ENCODE measurements at regions not wholly inside any gene's neighbourhood (a gene's known extent, or its start where the extent isn't known, plus 50 kb on each side); places are given as distances from the start of the nearest gene placed in this dataset.

DNA sequence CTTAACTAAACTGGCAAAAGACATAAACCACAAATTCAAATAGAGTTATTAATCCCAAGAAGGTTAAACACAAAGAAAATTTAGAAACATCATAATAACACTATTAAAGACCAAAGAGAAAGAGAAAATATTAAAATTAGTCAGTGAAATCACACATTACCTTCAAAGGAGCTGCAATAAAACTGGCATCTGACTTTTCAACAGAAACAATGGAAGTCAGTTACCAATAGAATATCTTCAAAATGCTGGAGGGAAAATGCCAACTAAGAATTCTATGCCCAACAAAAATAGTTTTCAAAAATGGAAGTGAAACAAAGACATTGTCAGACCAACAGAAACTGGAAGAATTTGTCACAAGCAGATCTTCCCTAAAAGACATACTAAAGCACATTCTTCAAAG is 68.7 kb upstream of the RNF7 start:
- no peak for ATAC-seq

DNA sequence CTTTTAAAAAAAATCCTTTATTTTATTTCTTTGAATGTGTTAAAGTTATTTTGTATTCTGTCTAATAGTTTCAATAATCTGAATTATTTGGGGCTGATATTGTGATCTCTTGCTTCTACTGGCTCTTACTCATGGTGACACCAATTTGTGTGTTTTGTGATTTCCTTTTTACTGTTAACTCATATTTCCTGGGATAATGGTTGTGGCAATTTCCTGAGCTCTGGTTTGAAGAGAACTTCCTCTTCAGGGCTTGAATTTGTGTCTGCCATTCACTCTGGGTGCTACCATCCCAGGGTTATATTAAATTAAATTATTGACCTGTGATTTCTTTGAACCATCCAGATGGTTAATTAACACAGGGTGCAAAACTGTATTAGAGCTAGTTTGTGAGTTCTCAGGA is 60.4 kb upstream of the RNF7 start:
- no peak for ATAC-seq

DNA sequence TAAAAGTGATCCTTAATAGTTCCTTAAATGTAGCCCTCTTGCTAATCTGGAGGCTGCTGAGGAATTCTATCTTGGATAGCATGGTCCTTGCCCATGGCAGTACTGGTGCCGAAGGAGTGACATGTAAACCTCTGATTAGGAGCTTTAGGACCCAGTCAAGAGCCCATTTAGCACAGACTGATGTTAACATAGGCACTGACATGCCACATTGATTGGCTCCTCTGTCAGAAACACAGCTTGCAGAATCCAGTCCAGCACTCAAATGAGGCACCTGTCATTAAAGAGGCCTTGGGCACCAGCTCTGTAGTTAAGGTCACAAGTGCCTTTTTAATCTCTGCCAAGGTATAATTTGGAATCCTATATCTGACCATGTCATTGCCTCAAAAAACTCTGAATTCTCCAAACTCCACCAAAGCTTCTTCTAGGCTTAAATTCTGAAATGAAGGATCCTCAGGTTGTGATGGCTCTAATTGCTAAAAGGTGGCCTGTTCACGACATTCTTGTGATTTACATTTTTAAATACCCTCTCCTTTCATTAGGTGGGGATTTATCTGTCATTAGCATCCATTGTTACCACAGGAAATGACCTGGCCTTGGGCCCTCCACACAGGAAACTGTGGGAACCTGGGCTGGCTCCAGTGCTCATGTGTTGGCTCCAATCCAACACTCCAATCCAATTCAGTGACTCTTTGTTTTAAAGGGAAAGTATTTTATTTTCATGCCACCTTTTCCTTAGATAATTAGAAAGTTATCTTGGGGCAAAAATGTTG is 57.3 kb upstream of the RNF7 start:
- no peak for ATAC-seq

DNA sequence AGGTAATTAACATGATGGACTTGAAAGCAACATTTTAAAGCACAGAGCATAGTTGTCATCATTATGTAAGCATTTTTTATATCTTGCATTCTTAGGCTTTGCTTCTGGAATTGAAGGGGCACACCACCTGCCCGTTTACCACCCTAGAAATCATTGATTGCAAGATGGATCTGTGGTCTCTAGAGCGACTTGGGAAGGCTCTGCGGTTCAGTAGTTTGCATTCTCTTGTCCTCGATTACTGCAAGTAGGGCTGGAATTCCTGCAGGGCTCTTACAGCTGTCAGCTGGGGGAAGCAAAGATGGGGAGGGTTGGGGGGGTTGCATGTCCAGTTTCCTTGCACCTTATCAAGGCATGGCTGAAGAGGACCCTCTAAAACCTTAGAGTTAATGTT is 56.7 kb upstream of the RNF7 start:
- no peak for ATAC-seq

DNA sequence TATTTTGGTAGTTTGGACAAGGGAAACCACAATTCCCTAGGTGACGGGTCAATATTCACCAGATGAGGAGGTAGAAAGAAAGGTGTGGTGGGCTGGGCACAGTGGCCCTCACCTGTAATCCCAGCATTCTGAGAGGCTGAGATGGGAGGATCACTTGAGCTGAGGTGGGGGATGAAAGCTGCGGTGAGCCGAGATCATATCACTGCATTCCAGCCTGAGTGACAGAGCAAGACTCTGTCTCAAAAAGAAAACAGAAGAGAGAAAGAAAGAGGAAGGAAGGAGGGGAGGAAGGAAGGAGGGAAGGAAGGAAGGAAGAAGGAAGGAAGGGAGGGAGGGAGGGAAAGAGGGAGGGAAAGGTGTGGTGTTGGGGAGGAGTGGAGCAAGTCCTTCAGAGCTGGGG is 56.1 kb upstream of the RNF7 start:
- ATAC-seq = no peak

DNA sequence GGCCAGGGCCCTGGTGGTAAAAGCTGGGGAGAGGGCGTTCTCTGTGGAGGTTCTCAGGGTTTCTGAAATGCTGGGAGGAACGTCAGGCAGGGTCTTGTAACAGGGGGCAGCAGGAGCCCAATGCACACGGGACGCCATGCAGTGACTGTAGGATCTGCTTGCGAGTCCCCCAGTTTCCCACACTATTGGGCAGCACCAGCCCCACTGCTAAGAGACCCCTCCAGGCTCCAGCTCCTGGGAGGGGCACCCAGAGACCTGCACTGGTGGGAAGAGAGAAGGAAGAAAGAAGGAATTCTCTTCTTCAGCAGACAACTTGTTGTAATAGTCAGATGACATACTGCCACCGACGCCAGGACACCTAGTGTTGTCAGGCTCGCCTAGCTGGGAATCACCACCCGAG is 55.2 kb upstream of the RNF7 start:
- no peak for ATAC-seq

DNA sequence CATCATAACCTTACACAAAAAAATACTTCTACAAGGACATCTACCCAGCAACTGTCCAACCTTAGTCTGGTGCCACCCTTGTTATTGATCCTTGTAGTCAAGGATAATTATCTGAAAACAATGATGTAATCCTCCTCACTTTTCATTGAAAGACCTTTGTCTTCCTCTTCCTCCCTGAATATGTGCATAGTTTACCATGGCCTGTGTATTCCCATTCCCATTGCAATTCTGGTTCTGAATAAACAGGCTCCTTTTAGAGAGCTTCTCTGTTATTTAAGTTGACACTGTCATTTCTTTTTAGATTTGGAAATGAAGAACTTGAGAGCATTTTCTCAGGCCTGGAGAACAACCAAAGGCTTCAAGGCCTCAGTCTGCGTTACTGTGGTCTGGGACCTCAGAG is 53.3 kb upstream of the RNF7 start:
- no peak for ATAC-seq

DNA sequence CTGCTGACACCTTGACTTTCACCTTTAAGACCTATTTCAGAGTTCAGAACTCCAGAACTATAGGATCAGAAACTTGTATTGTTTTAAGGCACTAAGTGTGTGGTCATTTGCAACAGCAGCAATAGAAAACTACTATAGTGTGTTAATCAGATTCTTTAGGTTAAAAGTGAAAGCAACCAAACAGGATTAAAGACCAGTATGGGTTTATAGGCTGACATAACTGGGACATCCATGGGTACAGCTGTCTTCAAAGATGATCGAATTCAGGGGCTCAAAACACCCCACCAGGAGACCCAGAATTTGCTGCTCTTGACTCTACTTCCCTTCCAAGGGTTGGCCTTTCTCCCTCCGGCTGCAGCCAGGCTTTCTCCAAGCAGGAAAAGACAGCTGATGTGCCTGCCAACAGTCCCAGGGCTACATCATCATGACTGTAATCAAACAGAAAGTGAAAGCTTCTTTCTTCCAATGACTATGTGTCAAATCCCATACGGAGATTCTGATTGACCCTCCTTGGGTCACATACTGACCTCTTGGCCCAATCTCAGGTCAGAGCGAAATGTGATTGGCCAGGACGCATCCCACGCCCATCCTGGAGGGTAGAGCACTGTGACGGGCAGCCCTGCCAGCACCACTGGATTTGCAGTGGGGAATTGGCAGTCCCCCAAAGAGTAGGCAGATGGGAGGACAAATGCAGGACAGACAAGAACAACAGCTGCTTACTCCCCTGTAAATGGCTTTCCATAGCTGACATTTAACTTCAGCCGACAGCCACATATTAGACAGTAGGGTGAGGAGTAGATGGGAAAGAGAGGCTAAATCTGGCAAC is 51.4 kb upstream of the RNF7 start:
- ATAC-seq = peak; percentile 38 to 63

Data from activated CD4-positive, CD25-positive, alpha-beta regulatory T cell treated with anti-CD3 and anti-CD28 coated beads, Interleukin-2, amount 50 U/mL, for 24 hours (primary cell).